Gastroesophageal sphincter (tissue), 4 donors: ENCODE measurements at regions not wholly inside any gene's neighbourhood (a gene's known extent, or its start where the extent isn't known, plus 50 kb on each side); places are given as distances from the start of the nearest gene placed in this dataset.

Experiments used
- ATAC-seq: fragments of 150-250 bp; one replicate; pipeline ENCODE4 v1.9.1; 2016; ENCODE audit warnings: mild to moderate bottlenecking, moderate library complexity
- H3K27ac ChIP-seq, 4 donors: fragments of 200-600 bp; sonication (generic) in 3 of 4; 1 replicate in 3 of 4; 2 replicates in 1 of 4; pipeline ENCODE4 v1.5.1; 2016 to 2019
- H3K27me3 ChIP-seq: fragments of 200-600 bp; sonication (generic); one replicate; pipeline ENCODE4 v1.5.1; 2019
- H3K36me3 ChIP-seq, 2 donors: fragments of 200-600 bp; sonication (generic); one replicate each; pipeline ENCODE4 v1.5.1; 2019; ENCODE audit warnings: control low read depth in 1 of 2
- H3K4me1 ChIP-seq, 3 donors: fragments of 200-600 bp; sonication (generic); 1 replicate in 2 of 3; 2 replicates in 1 of 3; pipeline ENCODE4 v1.5.1; 2016 to 2019; ENCODE audit warnings: control low read depth in 2 of 3
- H3K4me3 ChIP-seq, 2 donors: fragments of 200-600 bp; sonication (generic); one replicate each; pipeline ENCODE4 v1.5.1; 2019; ENCODE audit warnings: mild to moderate bottlenecking in 1 of 2, moderate library complexity in 1 of 2
- H3K9me3 ChIP-seq, 3 donors: fragments of 200-600 bp; sonication (generic); one replicate each; pipeline ENCODE4 v1.5.1; 2017 to 2019; ENCODE audit warnings: control low read depth in 2 of 3
- EP300 ChIP-seq: sonication (generic); formaldehyde crosslinking; IDR thresholded peaks from one replicate; pipeline ENCODE4 v1.6.1; 2017; ENCODE audit warnings: antibody characterized with exemption, mild to moderate bottlenecking
- POLR2A ChIP-seq, 2 donors: fragments of 450-650 bp; IDR thresholded peaks; one replicate each; pipeline ENCODE4 v1.6.1; 2017; ENCODE audit warnings: antibody characterized with exemption in 2 of 2, mild to moderate bottlenecking in 2 of 2, moderate library complexity in 1 of 2
- POLR2AphosphoS5 ChIP-seq: sonication (generic); formaldehyde crosslinking; IDR thresholded peaks from one replicate; pipeline ENCODE4 v1.6.1; 2017; ENCODE audit warnings: antibody characterized with exemption
- WGBS, 2 donors: methylation state at CpG; one replicate each; pipeline ENCODE4 v1.1.5; 2018; ENCODE audit warnings: low coverage in 1 of 2; 5-methylcytosine and 5-hydroxymethylcytosine counted together
- TF ChIP-seq, protein P1 (sequence below), 4 experiments: fragments of 200-600 bp in 2 of 4; fragments of 450-650 bp in 2 of 4; sonication (generic) in 1 of 4; IDR thresholded peaks; one replicate each; pipeline ENCODE4 v1.5.1; 2017 to 2019; ENCODE audit warnings: antibody characterized with exemption in 4 of 4, mild to moderate bottlenecking in 2 of 4, moderate library complexity in 2 of 4

DNA sequence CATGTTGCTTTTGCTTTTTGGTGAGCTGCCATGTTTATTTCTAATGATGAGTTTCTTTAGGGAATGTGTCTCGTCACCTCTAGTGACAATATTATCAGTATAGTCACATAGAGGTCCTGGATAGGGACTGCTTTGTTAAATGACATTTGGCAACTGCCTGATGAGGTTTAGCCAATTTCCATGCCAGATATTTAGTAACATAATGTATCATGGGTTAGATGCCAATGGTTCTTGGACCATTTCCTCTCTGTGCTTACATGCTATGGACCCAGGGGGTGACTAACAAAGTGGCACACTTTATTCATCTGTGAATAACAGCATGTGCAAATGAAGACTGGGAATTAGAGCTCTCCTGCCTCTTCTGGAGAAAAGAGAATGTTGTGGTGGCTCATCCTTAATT, 56.2 kb upstream of the RAB27B start:
- TF ChIP-seq POLR2A (IDR thresholded peaks at IDR 0.05) (no peak), EP300 (no peak), POLR2AphosphoS5 (no peak)
- TF ChIP-seq, protein P1, sequence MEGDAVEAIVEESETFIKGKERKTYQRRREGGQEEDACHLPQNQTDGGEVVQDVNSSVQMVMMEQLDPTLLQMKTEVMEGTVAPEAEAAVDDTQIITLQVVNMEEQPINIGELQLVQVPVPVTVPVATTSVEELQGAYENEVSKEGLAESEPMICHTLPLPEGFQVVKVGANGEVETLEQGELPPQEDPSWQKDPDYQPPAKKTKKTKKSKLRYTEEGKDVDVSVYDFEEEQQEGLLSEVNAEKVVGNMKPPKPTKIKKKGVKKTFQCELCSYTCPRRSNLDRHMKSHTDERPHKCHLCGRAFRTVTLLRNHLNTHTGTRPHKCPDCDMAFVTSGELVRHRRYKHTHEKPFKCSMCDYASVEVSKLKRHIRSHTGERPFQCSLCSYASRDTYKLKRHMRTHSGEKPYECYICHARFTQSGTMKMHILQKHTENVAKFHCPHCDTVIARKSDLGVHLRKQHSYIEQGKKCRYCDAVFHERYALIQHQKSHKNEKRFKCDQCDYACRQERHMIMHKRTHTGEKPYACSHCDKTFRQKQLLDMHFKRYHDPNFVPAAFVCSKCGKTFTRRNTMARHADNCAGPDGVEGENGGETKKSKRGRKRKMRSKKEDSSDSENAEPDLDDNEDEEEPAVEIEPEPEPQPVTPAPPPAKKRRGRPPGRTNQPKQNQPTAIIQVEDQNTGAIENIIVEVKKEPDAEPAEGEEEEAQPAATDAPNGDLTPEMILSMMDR (IDR thresholded peaks at IDR 0.05) = no peak

DNA sequence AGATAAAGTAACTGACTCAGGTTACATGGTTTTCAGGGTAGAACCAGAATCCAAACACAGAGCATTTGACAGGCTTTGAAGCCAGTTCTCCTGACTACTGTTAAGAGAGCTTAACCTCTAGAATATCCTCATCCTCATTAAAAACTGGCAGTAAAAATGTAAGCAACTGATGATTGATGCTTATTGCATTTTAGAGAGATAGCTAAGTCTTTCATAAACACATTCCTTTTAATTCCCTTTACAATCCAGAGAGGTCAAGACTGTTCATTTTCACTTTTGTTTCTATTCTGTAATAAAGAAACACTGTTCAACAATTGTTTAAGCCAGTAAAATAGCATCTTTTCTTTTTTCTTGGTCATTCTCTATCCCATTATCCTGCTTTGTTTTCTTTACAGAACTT, 53.9 kb upstream of the RAB27B start:
- TF ChIP-seq POLR2AphosphoS5 = no peak
- TF ChIP-seq EP300 = no peak
- TF ChIP-seq, protein P1 (IDR thresholded peaks at IDR 0.05) = no peak
- no peak for ATAC-seq
- no peaks in the 10 kb centered on the region for H3K36me3 ChIP-seq
- H3K4me1 ChIP-seq = peaks cover 0 to 15% (median 0%) of the 10 kb centered on the region in 3 donors
- H3K4me3 ChIP-seq = no peak overlapping the region
- no peaks in the 10 kb centered on the region for H3K9me3 ChIP-seq
- no peak overlapping the region for H3K27ac ChIP-seq
- H3K27me3 ChIP-seq = no peaks in the 10 kb centered on the region

More for the DNA sequence above, 56.2 kb upstream of the RAB27B start:
- 88% methylated on average over 1 of the region's 1 CpG; no CpG with 5 or more reads in 1 of the 2 donors for WGBS, 2 donors
- Histone ChIP-seq H3K4me1 (peaks cover 0 to 15% (median 0%) of the 10 kb centered on the region in 3 donors), H3K4me3 (no peak overlapping the region), H3K27ac (no peak overlapping the region), H3K27me3 (no peaks in the 10 kb centered on the region), H3K9me3 (no peaks in the 10 kb centered on the region), H3K36me3 (no peaks in the 10 kb centered on the region)
- no peak for ATAC-seq

DNA sequence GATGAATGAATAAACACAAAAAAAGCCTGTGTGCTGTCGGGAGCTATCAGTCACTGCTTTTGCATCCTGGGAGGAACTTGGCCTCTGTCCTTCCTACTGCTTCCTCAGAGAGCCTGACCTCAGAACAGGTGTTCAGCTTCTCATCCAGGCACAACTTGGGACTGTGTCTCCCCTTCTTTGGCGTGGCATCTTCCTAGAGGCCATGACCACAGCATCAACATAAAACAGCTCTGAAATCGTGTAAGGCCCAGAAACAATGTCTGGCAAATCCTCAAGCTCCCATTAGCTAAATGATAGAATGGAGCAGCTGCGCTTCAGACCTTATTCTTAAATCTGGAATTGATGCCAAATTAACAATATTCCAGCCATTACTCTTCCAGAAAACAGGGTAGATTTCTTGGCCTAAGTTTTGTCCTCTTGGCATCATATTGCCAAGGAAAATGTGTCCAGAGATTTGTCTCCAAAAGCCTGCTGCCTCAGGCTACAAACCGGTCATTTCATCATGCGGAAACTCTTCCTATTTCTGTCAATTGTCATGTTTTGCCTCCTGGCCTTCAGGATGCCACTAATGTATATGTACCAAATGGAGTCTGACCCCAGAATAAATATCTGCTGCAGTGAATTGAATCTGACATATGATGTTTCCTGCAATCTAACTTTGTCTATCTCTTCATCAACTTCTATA, 53.2 kb upstream of the RAB27B start:
- TF ChIP-seq POLR2AphosphoS5 (no peak), EP300 (no peak), POLR2A (IDR thresholded peaks at IDR 0.05) (no peak)
- TF ChIP-seq, protein P1 (IDR thresholded peaks at IDR 0.05) = no peak
- Histone ChIP-seq H3K9me3 (no peaks in the 10 kb centered on the region), H3K4me1 (peaks cover 0 to 15% (median 0%) of the 10 kb centered on the region in 3 donors), H3K4me3 (no peak overlapping the region), H3K36me3 (no peaks in the 10 kb centered on the region), H3K27ac (no peak overlapping the region), H3K27me3 (no peaks in the 10 kb centered on the region)
- no peak for ATAC-seq
- 40 to 43% methylated on average over 5 of the region's 6 CpGs for WGBS, 2 donors

DNA sequence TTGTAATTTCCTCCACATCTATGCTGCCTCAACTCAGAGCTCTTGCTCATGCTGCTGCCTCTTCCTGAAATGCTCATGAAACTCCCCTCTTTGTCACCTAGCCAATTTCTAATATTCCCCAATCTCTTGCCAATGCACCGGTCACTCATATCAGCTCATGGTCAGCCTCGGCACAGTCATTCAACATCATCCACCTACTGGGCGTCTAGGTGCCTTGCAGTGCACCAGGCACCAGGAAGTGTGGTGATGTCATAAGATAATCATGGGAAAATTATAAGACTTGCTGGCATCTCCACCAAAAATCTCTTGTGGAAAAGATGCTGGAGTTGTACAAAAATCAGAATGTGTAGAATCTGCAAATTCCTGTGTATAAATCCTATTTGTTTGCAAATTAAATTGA, 52.6 kb upstream of the RAB27B start:
- no peak overlapping the region for H3K27ac ChIP-seq
- TF ChIP-seq POLR2A (IDR thresholded peaks at IDR 0.05) = no peak
- TF ChIP-seq POLR2AphosphoS5 = no peak
- TF ChIP-seq, protein P1 (IDR thresholded peaks at IDR 0.05) = no peak
- no peak for TF ChIP-seq EP300
- no peak for ATAC-seq
- whole genome bisulfite sequencing, 2 donors = 65% methylated on average over 2 of the region's 3 CpGs; no CpG with 5 or more reads in 1 of the 2 donors
- peaks cover 0 to 15% (median 0%) of the 10 kb centered on the region in 3 donors for H3K4me1 ChIP-seq
- no peak overlapping the region for H3K4me3 ChIP-seq
- H3K9me3 ChIP-seq = no peaks in the 10 kb centered on the region
- H3K36me3 ChIP-seq = no peaks in the 10 kb centered on the region
- H3K27me3 ChIP-seq = no peaks in the 10 kb centered on the region

DNA sequence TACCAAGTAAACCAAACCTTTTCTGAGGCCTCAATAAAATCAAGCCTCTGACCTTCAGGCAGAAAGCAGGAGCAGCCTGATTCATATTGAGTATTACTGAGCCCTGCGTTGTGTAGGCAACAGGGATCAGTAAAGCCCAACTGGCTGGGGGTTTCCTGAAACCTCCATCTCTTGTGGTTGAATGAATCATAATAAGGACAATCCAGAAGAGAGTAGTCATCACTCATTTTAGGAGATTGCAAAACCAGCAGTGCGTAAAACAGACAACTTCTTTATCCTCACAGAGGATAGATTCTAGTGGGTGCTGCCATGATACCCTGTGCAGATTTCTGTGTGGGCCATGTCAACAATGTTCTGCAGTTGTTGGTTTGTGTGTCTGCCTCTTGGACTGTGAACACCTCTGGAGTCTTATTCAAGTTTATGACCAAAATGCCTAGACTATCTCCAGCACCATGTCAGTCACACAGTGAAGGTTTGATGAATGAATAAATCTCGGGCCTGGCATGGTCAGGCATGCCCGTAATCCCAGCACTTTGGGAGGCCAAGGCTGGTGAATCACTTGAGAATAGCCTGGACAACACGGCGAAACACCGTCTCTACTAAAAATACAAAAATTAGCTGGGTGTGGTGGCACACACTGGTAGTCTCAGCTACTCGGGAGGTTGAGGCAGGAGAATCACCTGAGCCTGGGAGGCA, 51.8 kb upstream of the RAB27B start:
- WGBS, 2 donors = 14 to 49% methylated on average over 2 of the region's 8 CpGs
- H3K4me1 ChIP-seq = peaks cover 0 to 15% (median 0%) of the 10 kb centered on the region in 3 donors
- H3K27me3 ChIP-seq = no peaks in the 10 kb centered on the region
- no peak overlapping the region for H3K4me3 ChIP-seq
- no peaks in the 10 kb centered on the region for H3K9me3 ChIP-seq
- TF ChIP-seq POLR2AphosphoS5 (no peak), POLR2A (IDR thresholded peaks at IDR 0.05) (no peak), EP300 (no peak)
- TF ChIP-seq, protein P1 (IDR thresholded peaks at IDR 0.05) = no peak
- ATAC-seq = peak; percentile 68
- H3K27ac ChIP-seq = no peak overlapping the region
- no peaks in the 10 kb centered on the region for H3K36me3 ChIP-seq
